Karpas-422 (cell line): ENCODE measurements at regions not wholly inside any gene's neighbourhood (a gene's known extent, or its start where the extent isn't known, plus 50 kb on each side); places are given as distances from the start of the nearest gene placed in this dataset.
A peak's percentile ranks its signal among the peaks of the same experiment; 100 is the strongest.

ENCODE experiments used
- DNase-seq: peaks from one replicate; pipeline ENCODE4 v3.0.0-alpha.2; 2015
- H2AFZ ChIP-seq: fragments of 200-600 bp; sonication (generic); 2 replicates; pipeline ENCODE4 v1.6.1; 2014; ENCODE audit warnings: antibody characterized with exemption, low read length, mixed read lengths
- H3K27ac ChIP-seq: fragments of 200-600 bp; sonication (generic); 2 replicates; pipeline ENCODE4 v1.5.1; 2014; ENCODE audit warnings: mild to moderate bottlenecking, low read length, moderate library complexity
- H3K27me3 ChIP-seq: fragments of 200-600 bp; sonication (generic); 2 replicates; pipeline ENCODE4 v1.6.1; 2014; ENCODE audit warnings: low read length, mixed read lengths
- H3K36me3 ChIP-seq: fragments of 200-600 bp; sonication (generic); 2 replicates; pipeline ENCODE4 v1.6.1; 2014; ENCODE audit warnings: low read length, mixed read lengths; ENCODE audit not compliant: insufficient read depth
- H3K4me1 ChIP-seq: fragments of 200-600 bp; sonication (generic); 2 replicates; pipeline ENCODE4 v1.6.1; 2014; ENCODE audit warnings: mild to moderate bottlenecking, low read length, mixed read lengths
- H3K4me2 ChIP-seq: fragments of 200-600 bp; sonication (generic); 2 replicates; pipeline ENCODE4 v1.6.1; 2014; ENCODE audit warnings: low read length, low read depth, mild to moderate bottlenecking; ENCODE audit not compliant: poor library complexity, severe bottlenecking
- H3K4me3 ChIP-seq: fragments of 200-600 bp; sonication (generic); 2 replicates; pipeline ENCODE4 v1.5.1; 2014; ENCODE audit warnings: mild to moderate bottlenecking, antibody characterized with exemption, low read length, mixed read lengths
- H3K79me2 ChIP-seq: fragments of 200-600 bp; sonication (generic); 2 replicates; pipeline ENCODE4 v1.6.1; 2014; ENCODE audit warnings: mild to moderate bottlenecking, low read length, mixed read lengths
- H3K9ac ChIP-seq: fragments of 200-600 bp; sonication (generic); 2 replicates; pipeline ENCODE4 v1.6.0; 2014; ENCODE audit warnings: low read length
- H3K9me2 ChIP-seq: fragments of 200-600 bp; sonication (generic), shearing (Covaris generic); replicated peaks from 2 replicates; pipeline ENCODE4 v1.6.0; 2014; ENCODE audit warnings: mild to moderate bottlenecking, low read length, moderate library complexity; ENCODE audit not compliant: insufficient read depth
- H3K9me3 ChIP-seq: fragments of 300-700, 200-600 bp; sonication (generic); 2 replicates; pipeline ENCODE4 v1.6.1; 2014; ENCODE audit warnings: low read length, mixed read lengths
- H4K20me1 ChIP-seq: fragments of 200-600 bp; sonication (generic); 2 replicates; pipeline ENCODE4 v1.6.1; 2014; ENCODE audit warnings: mild to moderate bottlenecking, antibody characterized with exemption, low read length, low read depth; ENCODE audit not compliant: insufficient read depth

DNA sequence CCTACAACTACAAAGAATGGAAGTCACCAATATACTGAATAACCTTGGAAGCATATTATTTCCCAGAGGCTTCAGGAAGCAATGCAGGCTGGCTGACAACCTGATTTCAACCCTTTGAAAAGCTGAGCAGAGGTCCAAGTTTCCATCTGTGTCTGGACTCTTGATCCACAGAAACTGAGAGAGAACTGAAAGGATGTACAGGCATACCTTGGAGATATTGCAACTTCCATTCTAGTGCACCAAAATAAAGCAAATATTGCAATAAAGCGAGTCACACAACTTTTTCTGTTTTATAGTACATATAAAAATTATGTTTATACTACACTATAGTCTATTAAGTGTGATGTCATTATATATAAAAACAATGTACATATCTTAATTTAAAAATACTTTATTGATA lies 85.3 kb downstream of the TYW3 start:
- no peak for DNase-seq
- no peak overlapping the region for H2AFZ ChIP-seq
- H3K9ac ChIP-seq = no peak overlapping the region
- no peaks in the 10 kb centered on the region for H3K79me2 ChIP-seq
- no peak overlapping the region for H3K4me2 ChIP-seq
- no peaks in the 10 kb centered on the region for H3K9me2 ChIP-seq
- no peaks in the 10 kb centered on the region for H3K36me3 ChIP-seq
- H3K27me3 ChIP-seq = no peaks in the 10 kb centered on the region
- no peak overlapping the region for H3K4me3 ChIP-seq
- no peaks in the 10 kb centered on the region for H4K20me1 ChIP-seq
- H3K9me3 ChIP-seq = no peaks in the 10 kb centered on the region
- H3K4me1 ChIP-seq = no peaks in the 10 kb centered on the region
- H3K27ac ChIP-seq = no peak overlapping the region

DNA sequence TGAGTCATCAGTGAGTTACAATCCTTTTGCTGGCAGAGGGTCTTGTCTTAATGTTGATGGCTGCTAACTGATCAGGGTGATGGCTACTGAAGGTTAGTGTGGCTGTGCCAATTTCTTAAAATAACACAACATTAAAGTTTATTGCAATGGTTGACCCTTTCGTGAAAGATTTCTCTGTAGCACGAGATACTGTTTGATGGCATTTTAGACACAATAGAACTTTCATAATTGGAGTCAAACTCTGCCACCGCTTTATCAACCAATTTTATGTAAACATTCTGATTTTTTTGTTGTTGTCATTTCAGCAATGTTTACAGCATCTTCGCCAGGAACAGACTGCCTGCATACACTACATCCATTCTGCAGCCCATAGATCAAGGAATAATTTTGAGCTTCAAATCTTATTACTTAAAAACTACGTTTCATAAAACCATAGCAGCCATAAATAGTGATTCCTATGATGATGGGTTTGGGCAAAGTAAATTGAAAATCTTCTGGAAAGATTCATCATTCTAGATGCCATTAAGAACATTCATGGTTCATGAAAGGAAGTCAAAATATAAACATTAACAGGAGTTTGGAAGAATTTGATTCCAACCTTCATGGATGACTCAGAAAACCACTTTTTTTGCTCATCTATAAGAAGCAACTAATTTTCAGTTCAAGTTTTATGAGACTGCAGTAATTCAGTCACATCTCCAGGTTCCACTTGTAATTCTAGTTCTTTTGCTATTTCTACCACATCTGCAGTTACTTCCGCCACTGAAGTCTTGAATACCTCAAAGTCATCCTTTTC lies 85.9 kb downstream of the TYW3 start:
- DNase-seq = no peak
- no peak overlapping the region for H3K9ac ChIP-seq
- no peaks in the 10 kb centered on the region for H4K20me1 ChIP-seq
- no peak overlapping the region for H2AFZ ChIP-seq
- no peaks in the 10 kb centered on the region for H3K9me3 ChIP-seq
- no peaks in the 10 kb centered on the region for H3K4me1 ChIP-seq
- H3K27ac ChIP-seq = no peak overlapping the region
- H3K4me3 ChIP-seq = no peak overlapping the region
- no peaks in the 10 kb centered on the region for H3K27me3 ChIP-seq
- no peak overlapping the region for H3K4me2 ChIP-seq
- H3K9me2 ChIP-seq = no peaks in the 10 kb centered on the region
- no peaks in the 10 kb centered on the region for H3K36me3 ChIP-seq
- no peaks in the 10 kb centered on the region for H3K79me2 ChIP-seq

DNA sequence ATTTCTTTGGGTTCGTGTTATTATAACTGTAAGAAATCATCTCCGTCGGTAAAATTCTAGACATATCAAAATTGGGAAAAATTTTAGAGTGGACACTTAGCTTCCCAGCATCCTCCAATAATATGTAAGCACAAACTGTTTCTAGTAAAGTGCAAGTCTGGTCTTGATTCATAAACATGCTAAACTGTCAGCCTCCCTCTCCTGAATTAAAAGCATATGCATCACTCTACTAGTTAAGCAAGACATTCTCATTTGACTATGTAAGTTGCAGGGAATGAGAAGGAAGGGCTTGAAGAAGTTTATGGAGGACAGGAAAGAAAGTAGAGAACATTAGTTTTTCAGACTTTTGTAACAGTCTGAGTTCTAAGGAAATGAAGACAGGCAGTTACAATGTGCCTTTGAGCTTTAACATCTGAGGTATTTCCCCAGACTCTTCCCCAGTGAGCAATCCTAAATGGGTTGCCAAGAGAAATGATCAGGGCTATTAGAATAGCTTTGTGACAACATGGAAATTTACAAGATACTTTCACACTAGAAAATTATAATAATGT lies 90.0 kb downstream of the TYW3 start:
- no peak overlapping the region for H3K4me3 ChIP-seq
- H3K36me3 ChIP-seq = no peaks in the 10 kb centered on the region
- H3K9me2 ChIP-seq = no peaks in the 10 kb centered on the region
- H3K4me2 ChIP-seq = no peak overlapping the region
- no peaks in the 10 kb centered on the region for H4K20me1 ChIP-seq
- H3K9me3 ChIP-seq = no peaks in the 10 kb centered on the region
- H3K9ac ChIP-seq = no peak overlapping the region
- no peaks in the 10 kb centered on the region for H3K79me2 ChIP-seq
- H3K27ac ChIP-seq = no peak overlapping the region
- DNase-seq = no peak
- H3K27me3 ChIP-seq = no peaks in the 10 kb centered on the region
- H3K4me1 ChIP-seq = no peaks in the 10 kb centered on the region
- H2AFZ ChIP-seq = no peak overlapping the region

DNA sequence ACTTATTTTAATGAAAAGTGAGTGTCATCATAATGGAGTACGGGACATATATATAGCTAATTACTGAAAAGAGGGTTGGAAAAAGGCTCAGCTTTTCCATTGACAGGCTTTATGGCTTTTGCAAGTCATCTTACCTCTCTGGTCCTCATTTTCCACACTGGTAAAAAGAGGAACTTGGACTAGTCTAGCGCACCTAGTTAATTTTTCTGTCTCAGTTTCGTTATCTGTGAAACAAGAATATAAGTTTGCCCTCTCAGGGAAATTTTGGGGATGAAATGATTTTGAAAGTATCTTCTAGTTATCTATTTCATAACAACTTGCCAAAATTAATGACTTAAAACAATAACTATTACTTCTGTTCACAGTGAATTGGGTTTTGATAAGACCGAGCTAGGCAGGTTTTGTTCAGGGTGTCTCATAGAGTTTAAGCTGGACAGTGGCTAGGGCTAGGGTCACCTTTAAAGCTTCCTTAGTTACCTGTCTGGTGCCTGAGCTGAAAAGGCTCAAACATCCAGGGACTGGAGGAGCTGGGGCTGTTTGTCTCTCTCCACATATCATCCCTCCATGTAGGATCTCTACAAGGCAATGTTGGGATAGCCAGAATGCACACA lies 91.7 kb downstream of the TYW3 start:
- Histone ChIP-seq H4K20me1 (no peaks in the 10 kb centered on the region), H3K4me3 (no peak overlapping the region), H3K79me2 (no peaks in the 10 kb centered on the region), H3K4me1 (no peaks in the 10 kb centered on the region), H3K36me3 (no peaks in the 10 kb centered on the region), H3K27me3 (no peaks in the 10 kb centered on the region), H3K9ac (no peak overlapping the region), H2AFZ (no peak overlapping the region), H3K27ac (no peak overlapping the region), H3K9me2 (no peaks in the 10 kb centered on the region), H3K4me2 (no peak overlapping the region), H3K9me3 (no peaks in the 10 kb centered on the region)
- DNase-seq = peak; percentile 45

DNA sequence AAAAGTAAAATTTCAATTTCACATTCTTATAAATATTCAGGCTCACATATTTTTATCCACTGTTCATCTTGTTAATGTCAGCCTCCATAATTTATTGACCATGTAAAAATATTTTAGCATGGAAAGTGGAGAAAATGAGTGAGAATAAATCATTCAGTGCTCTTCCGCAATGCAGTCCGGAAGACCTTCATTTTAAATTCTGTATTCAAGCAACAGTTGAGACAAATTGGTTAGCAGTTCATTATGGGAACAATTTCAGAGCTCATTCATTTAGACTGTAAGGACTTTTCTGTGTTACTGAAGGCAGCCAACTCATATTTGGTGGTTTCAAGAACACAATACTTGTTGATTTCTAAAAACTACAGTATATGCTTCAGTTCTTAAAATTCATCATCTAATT lies 97.8 kb downstream of the TYW3 start:
- H4K20me1 ChIP-seq = no peaks in the 10 kb centered on the region
- no peak overlapping the region for H3K27ac ChIP-seq
- no peak for DNase-seq
- H3K9me2 ChIP-seq = no peaks in the 10 kb centered on the region
- H3K36me3 ChIP-seq = no peaks in the 10 kb centered on the region
- H2AFZ ChIP-seq = no peak overlapping the region
- H3K79me2 ChIP-seq = no peaks in the 10 kb centered on the region
- no peak overlapping the region for H3K4me2 ChIP-seq
- no peak overlapping the region for H3K9ac ChIP-seq
- no peaks in the 10 kb centered on the region for H3K9me3 ChIP-seq
- H3K4me3 ChIP-seq = no peak overlapping the region
- H3K27me3 ChIP-seq = no peaks in the 10 kb centered on the region
- H3K4me1 ChIP-seq = no peaks in the 10 kb centered on the region

DNA sequence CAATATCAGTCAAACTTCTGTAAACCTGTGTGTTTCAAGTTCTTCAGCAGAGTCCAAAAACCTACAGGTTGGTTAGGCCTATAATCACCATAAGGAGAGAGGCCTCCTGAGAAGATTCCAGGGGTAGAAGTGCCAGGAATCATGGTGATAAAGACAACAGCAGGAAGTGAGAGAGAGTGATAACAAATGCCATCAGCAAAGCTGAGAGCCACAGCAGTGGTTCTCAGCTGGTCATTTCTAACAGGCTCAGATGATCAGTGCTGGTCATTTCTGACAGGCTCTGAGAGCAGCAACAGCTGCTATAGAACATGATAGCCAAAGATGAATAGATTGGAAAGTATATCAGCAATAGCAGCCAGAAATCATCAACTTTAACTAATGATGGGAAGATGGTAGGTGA lies 101.3 kb downstream of the TYW3 start:
- no peaks in the 10 kb centered on the region for H3K79me2 ChIP-seq

DNA sequence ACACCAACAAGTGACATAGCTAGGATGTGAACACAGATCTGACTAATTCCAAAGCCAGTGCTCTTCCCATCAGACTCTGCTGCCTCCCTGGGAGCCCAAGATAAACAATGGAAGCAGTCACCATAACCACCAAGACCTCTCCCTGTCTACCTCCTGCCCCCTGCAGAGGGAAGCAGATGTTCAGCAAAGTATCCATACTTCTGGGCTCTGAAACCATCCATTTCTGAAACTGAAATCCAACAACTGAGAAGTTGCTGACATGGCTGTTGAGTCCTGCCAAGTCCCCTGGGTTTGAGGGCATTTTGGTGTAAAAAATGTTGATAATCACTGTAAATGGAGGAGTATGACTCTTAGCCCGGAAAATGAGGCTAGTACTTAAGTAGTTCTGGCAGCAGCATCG lies 102.1 kb downstream of the TYW3 start:
- DNase-seq = no peak
- Histone ChIP-seq H3K27ac (no peak overlapping the region), H3K4me3 (no peak overlapping the region), H3K4me1 (no peaks in the 10 kb centered on the region), H3K9me3 (no peaks in the 10 kb centered on the region), H3K9me2 (no peaks in the 10 kb centered on the region), H4K20me1 (no peaks in the 10 kb centered on the region), H3K36me3 (no peaks in the 10 kb centered on the region), H3K4me2 (no peak overlapping the region), H3K79me2 (no peaks in the 10 kb centered on the region), H3K27me3 (no peaks in the 10 kb centered on the region; the same call in 1 of the 2 replicates), H3K9ac (no peak overlapping the region), H2AFZ (no peak overlapping the region)

More for the DNA sequence above, 101.3 kb downstream of the TYW3 start:
- Histone ChIP-seq H3K36me3 (no peaks in the 10 kb centered on the region), H3K4me1 (no peaks in the 10 kb centered on the region), H3K4me2 (no peak overlapping the region), H3K9ac (no peak overlapping the region), H3K4me3 (no peak overlapping the region), H3K27me3 (no peaks in the 10 kb centered on the region; the same call in 1 of the 2 replicates), H3K9me3 (no peaks in the 10 kb centered on the region), H3K27ac (no peak overlapping the region), H3K9me2 (no peaks in the 10 kb centered on the region), H2AFZ (no peak overlapping the region), H4K20me1 (no peaks in the 10 kb centered on the region)
- no peak for DNase-seq

DNA sequence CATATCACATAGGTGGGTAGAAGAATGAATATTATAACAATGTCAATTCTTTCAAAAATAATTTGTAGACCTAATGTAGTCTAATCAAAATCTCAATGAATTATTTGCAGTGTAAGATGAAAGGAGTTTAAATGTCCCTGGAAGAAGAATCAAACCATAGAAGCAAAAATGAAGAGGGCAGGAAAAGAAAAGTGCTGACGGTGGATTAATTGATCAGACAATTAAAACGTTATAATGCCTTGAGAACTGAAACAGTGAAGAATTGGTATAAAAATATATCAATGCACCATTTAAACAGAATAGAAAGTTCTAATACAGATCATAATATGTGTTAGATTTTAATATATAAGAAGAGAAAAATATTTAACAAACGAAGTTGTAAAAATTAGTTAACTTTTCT lies 109.8 kb downstream of the TYW3 start:
- H3K79me2 ChIP-seq = no peaks in the 10 kb centered on the region

More for the DNA sequence above, 109.8 kb downstream of the TYW3 start:
- Histone ChIP-seq H3K9ac (no peak overlapping the region), H2AFZ (no peak overlapping the region), H3K4me3 (no peak overlapping the region), H3K4me2 (no peak overlapping the region), H3K27ac (no peak overlapping the region), H3K27me3 (no peaks in the 10 kb centered on the region), H4K20me1 (no peaks in the 10 kb centered on the region), H3K36me3 (no peaks in the 10 kb centered on the region), H3K4me1 (no peaks in the 10 kb centered on the region), H3K9me3 (no peaks in the 10 kb centered on the region), H3K9me2 (no peaks in the 10 kb centered on the region)
- DNase-seq = no peak
